PC-9 (cell line): ENCODE measurements at regions not wholly inside any gene's neighbourhood (a gene's known extent, or its start where the extent isn't known, plus 50 kb on each side); places are given as distances from the start of the nearest gene placed in this dataset.

Experiments used
- BruUV-seq: library from RNA; stranded (reverse); fragments of 400-500 nt; replicated peaks from 2 replicates; lab custom pipeline; 2021; lab: Mats Ljungman, UMichigan
- CTCF ChIA-PET: fragments of 300-600 bp; sonication (Branson Sonifier 250); formaldehyde crosslinking; loops from one replicate; lab custom pipeline; 2022; ENCODE audit warnings: antibody characterized with exemption; lab: Charles Lee
- POLR2A ChIA-PET: fragments of 300-600 bp; sonication (Branson Sonifier 250); formaldehyde crosslinking; loops from one replicate; lab custom pipeline; 2022; ENCODE audit warnings: antibody characterized with exemption; ENCODE audit not compliant: unreplicated experiment; lab: Charles Lee
- DNase-seq, 2 experiments: peaks; one replicate each; pipeline versions ENCODE4 v3.0.0 to v3.0.0-alpha.2; 2015 to 2022; ENCODE audit warnings: mixed read lengths in 1 of 2
- H2AFZ ChIP-seq: fragments of 200-600 bp; sonication (generic); 2 replicates; pipeline ENCODE4 v1.8.1; 2017; ENCODE audit warnings: antibody characterized with exemption
- H3F3A ChIP-seq: fragments of 200-600 bp; sonication (generic); 2 replicates; pipeline ENCODE4 v1.8.1; 2017; ENCODE audit warnings: antibody characterized with exemption, mild to moderate bottlenecking, low read depth; ENCODE audit not compliant: insufficient read depth
- H3K27ac ChIP-seq: fragments of 200-600 bp; sonication (generic); 2 replicates; pipeline ENCODE4 v1.6.1; 2016; ENCODE audit warnings: mixed run types
- H3K27me3 ChIP-seq: fragments of 200-600 bp; sonication (generic); 2 replicates; pipeline ENCODE4 v1.6.1; 2016; ENCODE audit warnings: low read depth, mixed run types; ENCODE audit not compliant: insufficient read depth
- H3K36me3 ChIP-seq: fragments of 200-600 bp; sonication (generic); 2 replicates; pipeline ENCODE4 v1.6.1; 2016; ENCODE audit warnings: low read depth, mixed run types
- H3K4me1 ChIP-seq: fragments of 200-600 bp; sonication (generic); replicated peaks from 2 replicates; pipeline ENCODE4 v1.6.1; 2016; ENCODE audit warnings: mixed run types; ENCODE audit not compliant: insufficient read depth
- H3K4me2 ChIP-seq: fragments of 200-600 bp; sonication (generic); 2 replicates; pipeline ENCODE4 v1.6.1; 2017; ENCODE audit warnings: mixed run types
- H3K4me3 ChIP-seq: fragments of 200-600 bp; sonication (generic); 2 replicates; pipeline ENCODE4 v1.6.1; 2016; ENCODE audit warnings: mixed run types
- H3K79me2 ChIP-seq: fragments of 200-600 bp; sonication (generic); 2 replicates; pipeline ENCODE4 v1.6.1; 2017; ENCODE audit warnings: low read depth, mixed run types
- H3K9me2 ChIP-seq: fragments of 200-600 bp; sonication (generic); 2 replicates; pipeline ENCODE4 v1.8.1; 2017; ENCODE audit warnings: mild to moderate bottlenecking; ENCODE audit not compliant: insufficient read depth
- H3K9me3 ChIP-seq: fragments of 200-600 bp; sonication (generic); 2 replicates; pipeline ENCODE4 v1.8.1; 2016; ENCODE audit warnings: low read depth; ENCODE audit not compliant: insufficient read depth
- H4K20me1 ChIP-seq: fragments of 200-600 bp; sonication (generic); 2 replicates; pipeline ENCODE4 v1.8.1; 2017; ENCODE audit not compliant: insufficient read depth
- CTCF ChIP-seq: fragments of 200-600 bp; sonication (generic); conservative IDR thresholded peaks from 2 replicates; pipeline ENCODE4 v1.6.1; 2017; ENCODE audit warnings: mixed run types, antibody characterized with exemption, mild to moderate bottlenecking, moderate library complexity
- EZH2 ChIP-seq: fragments of 200-600 bp; sonication (generic); IDR thresholded peaks from 2 replicates; pipeline ENCODE4 v1.8.0; 2017; ENCODE audit warnings: antibody characterized with exemption, low read depth
- intact Hi-C: fragments of 100-400 bp; cut with micrococcal nuclease; formaldehyde crosslinking; loops from one replicate; pipeline ENCODE4 v1.10.0; 2022; ENCODE audit not compliant: unreplicated experiment

DNA sequence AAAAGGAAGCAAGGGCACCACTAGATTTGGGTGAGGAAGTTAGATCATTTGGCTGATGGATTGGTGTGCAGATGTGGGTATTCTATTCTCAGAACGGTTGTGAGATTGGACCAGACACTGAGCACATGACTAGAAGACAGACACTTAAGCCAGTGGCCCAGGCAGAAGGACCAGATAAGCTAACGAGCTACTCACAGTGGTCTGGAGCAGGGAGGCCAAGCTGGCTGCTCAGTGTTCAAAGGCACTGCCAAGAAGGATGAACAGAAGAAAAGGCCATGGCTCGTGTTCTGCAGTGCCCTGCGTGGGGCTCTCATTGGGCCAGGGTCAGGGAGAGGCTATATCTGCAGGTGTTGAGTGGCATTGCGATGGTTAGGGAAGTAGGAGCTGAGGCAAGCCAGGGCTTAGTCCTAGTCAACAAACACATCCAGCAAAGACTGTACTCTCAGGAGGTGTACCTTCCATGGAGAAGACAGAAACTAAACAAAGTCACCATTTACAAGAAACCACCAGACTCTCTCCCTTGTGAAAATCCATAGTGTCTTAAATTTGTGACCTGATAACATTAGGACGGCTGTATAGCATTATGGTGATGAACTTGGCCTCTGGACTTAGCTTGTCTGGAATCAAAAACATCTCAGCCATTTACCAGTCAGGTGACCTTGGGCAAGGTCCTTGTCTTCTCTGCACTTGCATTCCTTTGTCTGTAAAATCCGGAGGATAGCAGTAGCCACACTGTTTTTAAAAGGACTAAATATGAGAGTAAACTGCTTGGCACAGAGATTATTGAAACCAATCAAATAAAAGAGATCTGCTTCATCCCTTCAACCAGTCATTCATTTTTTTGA lies 274.5 kb downstream of the SIPA1L2 start:
- CTCF ChIA-PET, result no interaction called here
- Histone ChIP-seq H3K27ac (no peak overlapping the region), H3K4me1 (no peaks in the 10 kb centered on the region), H4K20me1 (no peaks in the 10 kb centered on the region), H3F3A (no peaks in the 10 kb centered on the region), H3K9me3 (no peaks in the 10 kb centered on the region), H3K27me3 (peaks cover 52% of the 10 kb centered on the region), H3K4me2 (no peak overlapping the region), H3K9me2 (no peaks in the 10 kb centered on the region), H2AFZ (no peak overlapping the region), H3K4me3 (no peak overlapping the region), H3K79me2 (no peaks in the 10 kb centered on the region), H3K36me3 (no peaks in the 10 kb centered on the region)
- TF ChIP-seq EZH2, result no peak
- no peak for TF ChIP-seq CTCF
- intact Hi-C loops, result no loop called here
- POLR2A ChIA-PET, result no interaction called here
- BruUV-seq, result no TSS peak
- DNase-seq, result no peak

DNA sequence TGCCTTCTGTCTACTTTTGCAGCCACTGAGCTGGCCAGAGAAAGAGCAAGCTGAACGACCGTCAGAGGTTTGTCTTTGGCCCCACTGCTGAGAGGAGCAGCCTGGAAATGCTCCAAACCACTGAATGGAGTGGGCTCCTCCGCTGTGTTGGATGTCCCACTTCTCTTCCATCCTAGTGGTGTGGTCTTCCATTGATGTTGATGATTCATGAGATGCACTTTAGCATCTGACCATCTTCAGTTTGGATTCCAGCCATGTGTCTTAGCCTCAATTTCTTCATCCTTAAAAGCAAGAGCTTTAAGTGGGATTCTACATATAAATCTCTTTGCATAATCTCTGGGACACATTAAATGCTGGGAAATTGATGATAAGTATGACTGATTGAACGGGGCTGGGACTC lies 276.9 kb downstream of the SIPA1L2 start:
- H3K4me1 ChIP-seq, result no peaks in the 10 kb centered on the region
- no peak overlapping the region for H3K27ac ChIP-seq
- H4K20me1 ChIP-seq, result no peaks in the 10 kb centered on the region
- intact Hi-C loops, result no loop called here
- ChIA-PET CTCF (no interaction called here), POLR2A (interaction anchor here (0.6 kb wide), 1 partner anchor 22 kb away, joined by 5 read pairs; no protein-coding TSS in a partner anchor)
- no peaks in the 10 kb centered on the region for H3K9me3 ChIP-seq
- no peaks in the 10 kb centered on the region for H3K36me3 ChIP-seq
- H2AFZ ChIP-seq, result no peak overlapping the region
- no peaks in the 10 kb centered on the region for H3K79me2 ChIP-seq
- H3K4me3 ChIP-seq, result no peak overlapping the region
- no peak overlapping the region for H3K4me2 ChIP-seq
- peaks cover 47% of the 10 kb centered on the region for H3K27me3 ChIP-seq
- TF ChIP-seq CTCF (no peak), EZH2 (no peak)
- H3F3A ChIP-seq, result no peaks in the 10 kb centered on the region
- H3K9me2 ChIP-seq, result no peaks in the 10 kb centered on the region
- BruUV-seq, result no TSS peak
- no peak for DNase-seq

DNA sequence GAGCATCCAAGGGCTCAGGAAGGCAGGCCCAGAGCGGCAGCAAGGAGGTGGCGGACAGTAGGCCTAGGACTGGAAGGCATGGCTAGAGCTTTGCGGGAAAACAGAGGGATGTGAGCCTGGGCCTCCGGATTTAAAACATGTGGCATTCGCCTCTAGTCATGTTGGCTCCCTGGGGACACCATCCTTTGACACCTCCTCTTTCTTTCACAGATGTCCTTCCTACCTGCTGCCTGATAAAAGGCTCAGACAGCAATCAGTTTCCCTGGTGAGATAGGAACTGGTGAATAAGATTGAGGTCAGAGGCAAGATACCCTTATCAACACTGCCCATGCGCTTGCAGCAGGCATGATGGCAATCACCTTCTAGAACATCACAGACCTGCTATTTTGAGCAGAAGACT lies 277.6 kb downstream of the SIPA1L2 start:
- Histone ChIP-seq H3K9me2 (no peaks in the 10 kb centered on the region), H3K4me1 (no peaks in the 10 kb centered on the region), H3K9me3 (no peaks in the 10 kb centered on the region), H3K27me3 (peaks cover 43% of the 10 kb centered on the region), H3K4me3 (no peak overlapping the region), H2AFZ (no peak overlapping the region), H4K20me1 (no peaks in the 10 kb centered on the region), H3F3A (no peaks in the 10 kb centered on the region), H3K4me2 (no peak overlapping the region), H3K27ac (no peak overlapping the region), H3K79me2 (no peaks in the 10 kb centered on the region), H3K36me3 (no peaks in the 10 kb centered on the region)
- DNase-seq, result no peak
- ChIA-PET CTCF (no interaction called here), POLR2A (no interaction called here)
- intact Hi-C loops, result no loop called here
- TF ChIP-seq EZH2, result no peak
- TF ChIP-seq CTCF, result no peak
- no TSS peak for BruUV-seq
